NT2/D1 (cell line): ENCODE measurements at regions not wholly inside any gene's neighbourhood (a gene's known extent, or its start where the extent isn't known, plus 50 kb on each side); places are given as distances from the start of the nearest gene placed in this dataset.

Source experiments
- YY1 ChIP-seq: IDR thresholded peaks from 2 replicates; pipeline ENCODE4 v1.6.1; 2011; ENCODE audit not compliant: insufficient read length, insufficient read depth
- ZNF274 ChIP-seq: IDR thresholded peaks from 2 replicates; pipeline ENCODE4 v1.6.1; 2011; ENCODE audit warnings: mild to moderate bottlenecking, low read depth, low read length

GRCh38 chr13:50729177-50729576 lies 114.3 kb downstream of the DLEU7 start:
- TF ChIP-seq ZNF274 (no peak), YY1 (no peak)
